Keratinocyte (primary cell): ENCODE measurements at regions not wholly inside any gene's neighbourhood (a gene's known extent, or its start where the extent isn't known, plus 50 kb on each side); places are given as distances from the start of the nearest gene placed in this dataset.

ENCODE experiments used
- CTCF ChIP-seq, 3 experiments: IDR thresholded peaks in 1 of 3; conservative IDR thresholded peaks in 1 of 3; optimal IDR thresholded peaks in 1 of 3; 2 replicates in 2 of 3; 3 replicates in 1 of 3; pipeline versions ENCODE3 to v1.5.1; 2011; ENCODE audit warnings: low read length in 3 of 3, mild to moderate bottlenecking in 3 of 3, moderate library complexity in 2 of 3, control low read depth in 1 of 3, inconsistent platforms in 1 of 3; ENCODE audit not compliant: insufficient read depth in 2 of 3; ENCODE audit errors: extremely low read depth in 1 of 3
- EZH2 ChIP-seq: IDR thresholded peaks from one replicate; pipeline ENCODE4 v1.6.1; 2012; ENCODE audit warnings: inconsistent platforms, mild to moderate bottlenecking, low read length, moderate library complexity

GRCh38 chr1:5552787-5553484, 439.3 kb downstream of the NPHP4 start:
- TF ChIP-seq EZH2 (no peak), CTCF (optimal IDR thresholded peaks at IDR 0.05 in 1 of 3, IDR thresholded peaks at IDR 0.05 in 1 of 3, conservative IDR thresholded peaks at IDR 0.05 in 1 of 3; ENCODE audit: extremely low read depth in 1 of 3, insufficient read depth in 2 of 3, low read length in 3 of 3) (no peak)
